ENCODE measurements at regions not wholly inside any gene's neighbourhood (a gene's known extent, or its start where the extent isn't known, plus 50 kb on each side); places are given as distances from the start of the nearest gene placed in this dataset.

- H3K4me3 ChIP-seq (ENCODE audit: low read depth, low read length), result no peak overlapping the region
- TF ChIP-seq CTCF (IDR thresholded peaks at IDR 0.05; ENCODE audit: low read depth, low read length), result no peak
Observed at GRCh38 chr12:58528271-58528670, 392.0 kb downstream of the LRIG3 start.

GRCh38 chr12:58529114-58529665, 391.1 kb downstream of the LRIG3 start:
- no peak overlapping the region for H3K4me3 ChIP-seq (ENCODE audit: low read depth, low read length)
- TF ChIP-seq CTCF (IDR thresholded peaks at IDR 0.05; ENCODE audit: low read depth, low read length), result no peak

- no peak for TF ChIP-seq CTCF (IDR thresholded peaks at IDR 0.05; ENCODE audit: low read depth, low read length)
- no peak overlapping the region for H3K4me3 ChIP-seq (ENCODE audit: low read depth, low read length)
Observed at GRCh38 chr12:58529897-58530741, 390.2 kb downstream of the LRIG3 start.

- no peak overlapping the region for H3K4me3 ChIP-seq (ENCODE audit: low read depth, low read length)
- TF ChIP-seq CTCF (IDR thresholded peaks at IDR 0.05; ENCODE audit: low read depth, low read length), result no peak
Observed at GRCh38 chr12:58530742-58531062, 389.6 kb downstream of the LRIG3 start.

- no peak overlapping the region for H3K4me3 ChIP-seq (ENCODE audit: low read depth, low read length)
- TF ChIP-seq CTCF (IDR thresholded peaks at IDR 0.05; ENCODE audit: low read depth, low read length), result no peak
Observed at GRCh38 chr12:58532855-58533608, 387.3 kb downstream of the LRIG3 start.

- H3K4me3 ChIP-seq (ENCODE audit: low read depth, low read length), result no peak overlapping the region
- TF ChIP-seq CTCF (IDR thresholded peaks at IDR 0.05; ENCODE audit: low read depth, low read length), result no peak
Observed at GRCh38 chr12:58533652-58534051, 386.7 kb downstream of the LRIG3 start.

GRCh38 chr12:58537278-58537677, 383.0 kb downstream of the LRIG3 start:
- no peak overlapping the region for H3K4me3 ChIP-seq (ENCODE audit: low read depth, low read length)
- TF ChIP-seq CTCF (IDR thresholded peaks at IDR 0.05; ENCODE audit: low read depth, low read length), result no peak

Data from WI38 (cell line).